A204.1 (cell line): ENCODE measurements at regions not wholly inside any gene's neighbourhood (a gene's known extent, or its start where the extent isn't known, plus 50 kb on each side); places are given as distances from the start of the nearest gene placed in this dataset.
"Not testable (repeated sequence)": the region's sequence is repeated elsewhere in the genome, so short reads cannot be mapped to it uniquely, and the experiment has no call there.

Experiments used
- FAIRE-seq: peaks from 2 replicates; lab custom pipeline; 2012; peaks lifted over from hg19 to GRCh38; lab: Jason Lieb, UNC

GRCh38 chr16:9595393-9595792, 503.9 kb downstream of the HAPSTR1 start:
- FAIRE-seq = no peak

- FAIRE-seq = no peak
These were observed 505.3 kb downstream of the HAPSTR1 start for GRCh38 chr16:9596788-9597187.

- FAIRE-seq = no peak
These were observed 506.7 kb downstream of the HAPSTR1 start for GRCh38 chr16:9597967-9598730.

GRCh38 chr16:9598731-9599083, 507.3 kb downstream of the HAPSTR1 start:
- no peak for FAIRE-seq

- no peak for FAIRE-seq
These were observed 508.1 kb downstream of the HAPSTR1 start for GRCh38 chr16:9599415-9600120.

- FAIRE-seq = no peak
These were observed 510.7 kb downstream of the HAPSTR1 start for GRCh38 chr16:9602189-9602588.

- FAIRE-seq = no peak
These were observed 511.9 kb downstream of the HAPSTR1 start for GRCh38 chr16:9603316-9603715.

- no peak for FAIRE-seq
These were observed 516.2 kb downstream of the HAPSTR1 start for GRCh38 chr16:9607515-9608230.

GRCh38 chr16:9610727-9611126, 519.3 kb downstream of the HAPSTR1 start:
- no peak for FAIRE-seq

GRCh38 chr16:9612267-9612666, 520.8 kb downstream of the HAPSTR1 start:
- no peak for FAIRE-seq

GRCh38 chr16:9614389-9614788, 522.9 kb downstream of the HAPSTR1 start:
- FAIRE-seq = no peak

GRCh38 chr16:9622268-9622667, 530.8 kb downstream of the HAPSTR1 start:
- no peak for FAIRE-seq

- FAIRE-seq = no peak
These were observed 533.7 kb downstream of the HAPSTR1 start for GRCh38 chr16:9625122-9625521.

GRCh38 chr16:9627427-9627826, 536.0 kb downstream of the HAPSTR1 start:
- no peak for FAIRE-seq

- FAIRE-seq = no peak
These were observed 538.7 kb downstream of the HAPSTR1 start for GRCh38 chr16:9630119-9630518.

GRCh38 chr16:9630985-9631384, 539.5 kb downstream of the HAPSTR1 start:
- no peak for FAIRE-seq

- no peak for FAIRE-seq
These were observed 542.4 kb downstream of the HAPSTR1 start for GRCh38 chr16:9633844-9634243.

GRCh38 chr16:9635150-9635720, 543.8 kb downstream of the HAPSTR1 start:
- not testable (repeated sequence) for FAIRE-seq

GRCh38 chr16:9644258-9644657, 538.0 kb downstream of the GRIN2A start:
- FAIRE-seq = no peak

- FAIRE-seq = no peak
These were observed 536.3 kb downstream of the GRIN2A start for GRCh38 chr16:9645911-9646310.

- peak; percentile 3 for FAIRE-seq
These were observed 534.1 kb downstream of the GRIN2A start for GRCh38 chr16:9647981-9648701.

- no peak for FAIRE-seq
These were observed 531.9 kb downstream of the GRIN2A start for GRCh38 chr16:9650284-9650683.
